ENCODE measurements at regions not wholly inside any gene's neighbourhood (a gene's known extent, or its start where the extent isn't known, plus 50 kb on each side); places are given as distances from the start of the nearest gene placed in this dataset.

DNA sequence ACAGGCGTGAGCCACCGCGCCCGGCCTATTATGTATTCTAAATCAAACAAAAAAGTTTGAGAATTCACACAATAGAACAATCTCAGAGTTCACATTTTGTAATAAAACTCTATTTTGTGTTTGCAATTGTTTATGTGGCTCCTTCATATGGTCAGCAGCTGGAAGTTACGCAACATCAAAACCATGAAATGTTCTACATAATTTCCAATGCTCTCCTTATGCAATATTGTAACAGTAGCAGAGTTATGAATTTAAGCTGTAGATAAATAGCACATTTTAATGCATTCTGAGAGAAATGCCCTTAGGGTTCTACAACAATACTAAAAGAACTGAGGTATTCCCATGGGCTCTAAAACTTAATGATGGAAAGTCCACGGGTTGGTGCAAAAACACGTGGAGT lies 62.3 kb upstream of the COL11A1 start:
- Histone ChIP-seq H3K4me3 (no peak overlapping the region), H3K27ac (no peak overlapping the region), H3K27me3 (no peaks in the 10 kb centered on the region), H3K4me1 (no peaks in the 10 kb centered on the region), H3K9me3 (no peaks in the 10 kb centered on the region), H3K36me3 (no peaks in the 10 kb centered on the region)
- TF ChIP-seq, protein P1, sequence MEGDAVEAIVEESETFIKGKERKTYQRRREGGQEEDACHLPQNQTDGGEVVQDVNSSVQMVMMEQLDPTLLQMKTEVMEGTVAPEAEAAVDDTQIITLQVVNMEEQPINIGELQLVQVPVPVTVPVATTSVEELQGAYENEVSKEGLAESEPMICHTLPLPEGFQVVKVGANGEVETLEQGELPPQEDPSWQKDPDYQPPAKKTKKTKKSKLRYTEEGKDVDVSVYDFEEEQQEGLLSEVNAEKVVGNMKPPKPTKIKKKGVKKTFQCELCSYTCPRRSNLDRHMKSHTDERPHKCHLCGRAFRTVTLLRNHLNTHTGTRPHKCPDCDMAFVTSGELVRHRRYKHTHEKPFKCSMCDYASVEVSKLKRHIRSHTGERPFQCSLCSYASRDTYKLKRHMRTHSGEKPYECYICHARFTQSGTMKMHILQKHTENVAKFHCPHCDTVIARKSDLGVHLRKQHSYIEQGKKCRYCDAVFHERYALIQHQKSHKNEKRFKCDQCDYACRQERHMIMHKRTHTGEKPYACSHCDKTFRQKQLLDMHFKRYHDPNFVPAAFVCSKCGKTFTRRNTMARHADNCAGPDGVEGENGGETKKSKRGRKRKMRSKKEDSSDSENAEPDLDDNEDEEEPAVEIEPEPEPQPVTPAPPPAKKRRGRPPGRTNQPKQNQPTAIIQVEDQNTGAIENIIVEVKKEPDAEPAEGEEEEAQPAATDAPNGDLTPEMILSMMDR (IDR thresholded peaks at IDR 0.05) = no peak
- intact Hi-C loops (cut with DNase I) = no loop called here
- no peak for ATAC-seq
- peak in 2 of 4 donors; percentile 3 to 13 for DNase-seq

DNA sequence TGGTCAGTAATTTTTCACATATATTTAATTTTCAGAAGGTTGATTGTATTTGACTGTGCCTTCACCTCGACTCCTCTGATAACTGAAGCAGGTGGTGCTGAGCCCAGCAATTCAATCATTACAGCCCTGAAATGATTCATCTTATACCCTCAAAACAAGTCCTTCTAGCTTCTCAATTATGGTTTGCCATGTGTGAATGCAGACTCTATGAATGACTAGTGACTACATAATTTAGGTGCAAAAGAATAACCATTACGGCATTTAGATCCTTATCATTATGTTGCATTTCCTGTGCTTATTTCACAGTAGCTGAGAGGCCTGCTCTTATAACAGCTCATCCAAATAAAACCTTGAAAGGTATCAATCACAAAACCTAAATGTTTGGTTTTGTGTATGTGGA lies 54.0 kb upstream of the COL11A1 start:
- no peaks in the 10 kb centered on the region for H3K27me3 ChIP-seq
- peaks cover 0 to 7% of the 10 kb centered on the region in 2 donors for H3K9me3 ChIP-seq
- H3K4me1 ChIP-seq = no peaks in the 10 kb centered on the region
- no peak overlapping the region for H3K27ac ChIP-seq
- no peak for DNase-seq
- intact Hi-C loops (cut with DNase I) = no loop called here
- no peaks in the 10 kb centered on the region for H3K36me3 ChIP-seq
- no peak for ATAC-seq
- TF ChIP-seq, protein P1 (IDR thresholded peaks at IDR 0.05) = no peak
- no peak overlapping the region for H3K4me3 ChIP-seq

GRCh38 chr1:103160281-103160680 lies 52.0 kb upstream of the COL11A1 start:
- intact Hi-C loops (cut with DNase I) = no loop called here
- H3K4me3 ChIP-seq = no peak overlapping the region
- H3K36me3 ChIP-seq = no peaks in the 10 kb centered on the region
- no peak overlapping the region for H3K27ac ChIP-seq
- H3K27me3 ChIP-seq = no peaks in the 10 kb centered on the region
- TF ChIP-seq, protein P1 (IDR thresholded peaks at IDR 0.05) = no peak
- peaks cover 0 to 7% of the 10 kb centered on the region in 2 donors for H3K9me3 ChIP-seq
- DNase-seq (no peak), ATAC-seq (no peak)
- H3K4me1 ChIP-seq = no peaks in the 10 kb centered on the region
